Choroid plexus epithelial cell (primary cell): ENCODE measurements at regions not wholly inside any gene's neighbourhood (a gene's known extent, or its start where the extent isn't known, plus 50 kb on each side); places are given as distances from the start of the nearest gene placed in this dataset.

Experiments
- DNase-seq: peaks from one replicate; pipeline ENCODE4 v3.0.0-alpha.2; 2010; ENCODE audit warnings: low read depth
- H3K4me3 ChIP-seq: 2 replicates; pipeline ENCODE4 v1.5.1; 2011; ENCODE audit warnings: low read depth, mild to moderate bottlenecking, control low read depth, low read length, moderate library complexity
- CTCF ChIP-seq: conservative IDR thresholded peaks from 2 replicates; pipeline ENCODE4 v1.5.1; 2011; ENCODE audit warnings: low read depth, mild to moderate bottlenecking, control low read depth, inconsistent platforms, low read length, moderate library complexity

DNA sequence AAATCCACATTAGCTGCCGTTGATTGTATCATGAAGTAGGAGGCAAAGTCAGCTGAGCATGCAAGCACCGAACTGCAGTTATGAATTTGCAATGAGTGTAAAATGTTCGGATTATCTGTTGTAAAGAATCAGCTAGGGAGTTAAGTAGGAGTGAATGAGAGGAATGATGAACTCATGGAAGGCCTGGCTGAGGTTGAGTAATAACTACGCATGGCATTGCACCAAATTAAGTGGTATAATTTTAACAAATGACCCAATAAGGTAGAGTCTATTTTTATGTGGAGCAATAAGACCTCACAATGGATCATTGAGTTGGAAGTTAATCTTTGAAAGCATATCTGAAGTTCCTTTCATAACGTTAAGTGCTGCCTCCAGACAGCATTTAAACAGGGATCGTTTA, 288.2 kb upstream of the CHST9 start:
- no peak for DNase-seq
- no peak for TF ChIP-seq CTCF
- H3K4me3 ChIP-seq = no peak overlapping the region

DNA sequence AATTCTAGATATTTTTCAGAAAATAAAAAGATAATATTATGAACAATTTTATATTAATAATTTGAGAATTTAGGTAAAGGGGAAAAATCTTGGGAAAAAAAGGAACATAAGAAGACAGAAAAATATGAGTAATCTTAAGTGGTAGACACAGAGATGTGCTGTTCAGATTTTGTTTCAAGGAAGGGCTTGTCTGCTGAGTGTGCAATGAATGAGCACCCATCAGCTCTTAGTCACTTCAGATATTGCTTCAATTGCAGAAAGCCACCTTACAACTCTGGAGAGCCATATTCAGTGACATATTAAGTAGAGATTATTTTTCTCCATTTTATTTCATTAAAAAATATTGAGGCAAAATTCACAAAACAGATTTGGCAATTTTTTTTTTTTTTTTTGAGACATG, 282.0 kb upstream of the CHST9 start:
- no peak for TF ChIP-seq CTCF
- no peak for DNase-seq
- H3K4me3 ChIP-seq = no peak overlapping the region

GRCh38 chr18:27461957-27462356, 276.8 kb upstream of the CHST9 start:
- TF ChIP-seq CTCF = no peak
- no peak for DNase-seq
- H3K4me3 ChIP-seq = no peak overlapping the region

DNA sequence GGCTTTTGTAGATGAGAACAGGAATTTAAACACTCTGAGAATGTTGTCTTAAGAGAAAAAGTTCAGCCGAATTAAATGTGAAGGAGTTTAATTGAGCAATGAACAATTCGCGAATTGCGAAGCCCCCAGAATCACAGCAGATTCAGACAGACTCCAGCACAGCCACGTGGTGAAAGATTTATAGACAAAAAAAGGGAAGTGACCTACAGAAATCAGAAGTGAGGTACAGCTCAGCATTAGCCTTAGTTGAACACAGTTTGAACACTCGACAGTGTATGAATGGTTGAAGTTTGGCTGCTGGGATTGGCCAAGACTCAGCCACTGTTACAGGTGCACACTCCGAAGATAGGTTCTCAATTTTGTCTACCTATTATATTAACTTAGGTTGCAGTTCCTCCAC, 264.0 kb upstream of the CHST9 start:
- no peak for TF ChIP-seq CTCF
- no peak overlapping the region for H3K4me3 ChIP-seq
- DNase-seq = no peak

- no peak for DNase-seq
- no peak for TF ChIP-seq CTCF
- H3K4me3 ChIP-seq = no peak overlapping the region
These were observed 262.8 kb upstream of the CHST9 start for GRCh38 chr18:27447930-27448329.

GRCh38 chr18:27447451-27447881, 262.4 kb upstream of the CHST9 start:
- H3K4me3 ChIP-seq = no peak overlapping the region
- TF ChIP-seq CTCF = no peak
- DNase-seq = no peak

DNA sequence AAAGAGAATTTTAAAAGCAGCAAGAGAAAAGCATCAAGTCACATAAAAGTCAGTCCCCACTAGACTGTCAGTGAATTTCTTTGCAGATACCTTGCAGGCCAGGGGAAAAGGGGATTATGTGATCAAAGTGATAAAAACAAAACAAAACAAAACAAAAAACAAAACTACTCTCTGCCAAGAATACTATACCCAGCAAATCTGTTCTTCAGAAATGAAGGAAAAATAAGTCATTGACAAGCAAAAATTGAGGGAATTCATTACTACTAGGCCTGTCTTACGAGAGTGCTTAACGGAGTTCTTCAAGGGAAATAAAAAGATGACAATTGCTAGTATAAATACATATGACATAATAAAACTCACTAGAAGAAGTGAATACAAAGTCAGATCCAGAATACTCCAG, 245.5 kb upstream of the CHST9 start:
- DNase-seq = no peak
- H3K4me3 ChIP-seq = no peak overlapping the region
- TF ChIP-seq CTCF = no peak
